ENCODE measurements at regions not wholly inside any gene's neighbourhood (a gene's known extent, or its start where the extent isn't known, plus 50 kb on each side); places are given as distances from the start of the nearest gene placed in this dataset.

GRCh38 chr11:97610000-97610399 is 1220.2 kb downstream of the JRKL start:
- ChIA-PET POLR2A (no interaction called here), CTCF (ENCODE audit: low intra/inter-chr PET ratio) (no interaction called here)
- Histone ChIP-seq H3K9me3 (replicated peaks; ENCODE audit: control insufficient read depth, insufficient read depth, low read depth, low read length) (peaks cover 2% of the 10 kb centered on the region; the same call in 1 of the 2 replicates), H3K79me2 (ENCODE audit: control insufficient read depth, insufficient read depth, low read length) (no peaks in the 10 kb centered on the region), H3K36me3 (ENCODE audit: control insufficient read depth, insufficient read depth, low read length) (no peaks in the 10 kb centered on the region), H3K4me3 (no peak overlapping the region), H3K4me2 (ENCODE audit: insufficient read depth, low read length) (no peak overlapping the region), H3K4me1 (replicated peaks in 1 of 2; ENCODE audit: control insufficient read depth in 2 of 2, insufficient read depth in 2 of 2, low read length in 2 of 2) (no peaks in the 10 kb centered on the region), H3K27me3 (ENCODE audit: control insufficient read depth in 2 of 2, insufficient read depth in 2 of 2, low read length in 2 of 2) (no peaks in the 10 kb centered on the region), H2AFZ (ENCODE audit: low read depth, low read length) (peak overlapping the region; percentile 35), H3K27ac (ENCODE audit: extremely low read depth, low read depth, low read length) (no peak overlapping the region), H4K20me1 (replicated peaks; ENCODE audit: control insufficient read depth, insufficient read depth, low read length) (no peaks in the 10 kb centered on the region), H3K9me1 (ENCODE audit: control insufficient read depth, insufficient read depth, low read length) (no peaks in the 10 kb centered on the region), H3K9ac (ENCODE audit: insufficient read depth in 1 of 2, low read depth in 2 of 2, low read length in 2 of 2) (no peak overlapping the region)
- intact Hi-C loops (cut with micrococcal nuclease) = no loop called here
- WGBS (ENCODE audit: insufficient coverage, low coverage, missing lambda C conversion rate) = 14% methylated on average over 4 of the region's 4 CpGs
- in situ Hi-C loops (cut with MboI) = no loop called here
- peak; percentile 72 for FAIRE-seq
- no peak for TF ChIP-seq KLF6 (CRISPR knock-in tag; IDR thresholded peaks at IDR 0.05; ENCODE audit: borderline replicate concordance)
- 0 out of 4 replicates have a peak, but pooled peaks of 1 of the 2 experiments have one; percentile 31 for TF ChIP-seq RAD21 (CRISPR knock-in tag; conservative IDR thresholded peaks at IDR 0.05 in 1 of 2, IDR thresholded peaks at IDR 0.05 in 1 of 2)
- TF ChIP-seq CTCF (IDR thresholded peaks at IDR 0.05 in 2 of 3, conservative IDR thresholded peaks at IDR 0.05 in 1 of 3; ENCODE audit: insufficient read depth in 2 of 3, low read depth in 1 of 3, low read length in 3 of 3) = peak; percentile 18 to 21 (median 20); a peak in 2 of 6 replicates
- 0 out of 2 replicates have a peak, but pooled peaks have one; percentile 12 for TF ChIP-seq SMC3 (conservative IDR thresholded peaks at IDR 0.05; ENCODE audit: insufficient read depth, low read depth, low read length)
- peak in 2 of 4 experiments; percentile 3 to 15 for DNase-seq (ENCODE audit: extremely low read depth in 1 of 4, low spot score in 3 of 4)
- BruUV-seq (replicated peaks) = no TSS peak
- ATAC-seq = peak; percentile 61; the same call in 1 of the 3 replicates

Measured in K562 (cell line).